LHCN-M2 (cell line): ENCODE measurements at regions not wholly inside any gene's neighbourhood (a gene's known extent, or its start where the extent isn't known, plus 50 kb on each side); places are given as distances from the start of the nearest gene placed in this dataset.
"Not testable (repeated sequence)": the region's sequence is repeated elsewhere in the genome, so short reads cannot be mapped to it uniquely, and the experiment has no call there.

Experiments
- DNase-seq: peaks from one replicate; pipeline ENCODE4 v3.0.0-alpha.2; 2012; ENCODE audit warnings: low read depth

DNA sequence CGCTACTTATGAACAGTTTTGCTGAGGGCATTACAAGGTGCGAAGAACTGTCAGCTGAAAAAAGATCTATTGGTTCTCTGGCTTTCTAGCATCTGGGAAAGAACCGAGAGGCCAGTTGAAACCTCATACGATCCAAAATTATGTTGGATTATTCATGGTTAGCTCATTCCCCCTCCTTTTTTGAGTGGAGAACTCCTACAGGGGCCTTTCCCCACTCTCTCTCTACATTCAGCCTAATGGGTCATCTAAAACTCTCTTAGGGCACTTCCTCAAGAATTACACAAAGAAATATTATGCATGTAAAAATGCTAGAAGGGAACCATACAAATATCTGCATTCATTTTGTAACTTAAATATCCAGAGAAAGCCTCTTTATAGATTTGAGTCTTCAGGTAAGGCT lies 358.2 kb downstream of the ADGRL2 start:
- DNase-seq: no peak

DNA sequence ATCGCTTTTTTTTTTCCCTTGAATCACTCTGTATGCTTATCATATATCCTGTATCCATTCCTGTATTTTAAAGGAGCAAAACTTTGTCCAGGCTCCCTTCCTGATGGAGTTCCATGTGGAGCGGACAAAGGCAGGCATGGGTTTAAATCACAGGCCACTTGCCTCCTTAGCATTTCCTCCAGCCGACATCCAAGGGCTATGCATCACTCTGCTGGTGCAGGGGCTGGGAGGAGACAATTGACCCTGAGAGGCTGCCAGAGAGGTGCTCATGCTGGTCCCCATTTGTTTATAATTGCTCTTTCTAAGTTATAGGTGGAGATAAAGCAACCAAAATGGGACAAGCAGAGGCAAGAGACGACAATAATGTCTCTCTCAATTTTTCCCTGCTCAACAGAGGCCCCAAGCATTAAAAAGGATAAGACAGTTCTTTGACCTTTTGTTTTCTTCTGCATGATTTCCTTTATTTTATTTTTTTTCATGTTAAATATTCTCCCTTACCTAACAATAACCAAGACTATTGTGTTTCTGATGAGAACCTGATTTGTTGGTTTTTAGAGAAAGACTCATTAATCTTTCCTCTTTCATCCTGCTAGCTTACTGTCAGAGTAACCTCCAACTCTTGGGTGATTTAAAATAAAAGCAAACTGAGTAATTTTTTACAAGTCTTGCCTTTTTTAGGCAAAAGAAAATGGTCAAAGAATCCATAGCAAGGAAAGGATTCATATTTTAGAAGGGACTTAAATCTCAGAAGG lies 353.7 kb downstream of the ADGRL2 start:
- no peak for DNase-seq

DNA sequence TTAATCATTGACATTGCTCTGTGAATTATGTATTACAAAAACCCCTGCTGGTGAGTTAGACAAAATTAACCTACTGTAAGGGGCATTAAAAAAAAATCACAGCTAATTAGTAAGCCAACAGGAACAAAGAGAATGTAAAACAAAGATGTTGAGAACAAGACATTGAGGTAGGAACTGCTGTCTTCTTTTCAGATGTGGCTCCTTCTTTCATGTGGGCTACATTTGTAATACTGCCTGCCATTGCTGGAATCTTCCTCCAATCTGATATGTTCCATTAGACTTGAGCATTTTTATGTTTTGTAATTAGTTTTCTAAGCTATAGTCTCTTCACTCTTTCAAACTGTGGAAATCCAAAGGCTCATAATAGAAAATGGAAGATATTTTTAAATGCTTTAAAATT lies 353.0 kb downstream of the ADGRL2 start:
- no peak for DNase-seq

DNA sequence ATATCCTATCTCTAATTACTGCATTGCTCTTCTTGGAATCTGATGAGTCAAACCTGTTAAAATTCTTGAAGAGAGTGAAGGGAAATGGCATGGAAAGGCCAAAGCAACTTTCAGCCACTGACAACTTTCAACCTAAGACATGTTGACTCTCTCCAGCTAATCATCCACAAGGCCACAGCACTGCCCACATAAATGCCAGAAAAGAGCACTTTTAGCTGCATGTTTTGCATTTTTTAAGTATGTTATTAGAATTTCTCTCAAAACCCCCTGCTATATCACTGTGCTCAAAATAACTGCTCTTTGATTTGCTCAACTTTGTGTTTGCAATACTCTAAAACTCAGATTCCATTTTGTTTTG lies 352.5 kb downstream of the ADGRL2 start:
- DNase-seq: no peak

GRCh38 chr1:82152356-82153271 lies 351.9 kb downstream of the ADGRL2 start:
- DNase-seq: no peak

DNA sequence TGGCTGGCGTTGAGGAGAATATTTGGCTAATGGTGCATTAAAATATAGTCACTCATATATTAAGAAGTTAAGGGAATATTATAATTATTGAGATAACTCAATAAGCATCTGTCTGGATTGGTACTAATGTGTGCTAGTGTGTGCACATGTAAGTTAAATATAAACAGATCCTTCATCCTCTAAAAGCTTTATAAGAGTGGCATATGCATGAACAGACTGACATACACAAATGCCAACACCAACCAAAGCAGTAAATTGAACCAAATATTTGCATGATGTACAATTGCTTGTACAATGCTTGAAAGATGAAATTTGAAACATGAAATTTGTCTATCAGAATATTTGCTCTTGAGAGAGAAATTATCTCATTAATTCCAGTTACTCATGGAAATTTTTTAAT lies 344.9 kb downstream of the ADGRL2 start:
- no peak for DNase-seq

DNA sequence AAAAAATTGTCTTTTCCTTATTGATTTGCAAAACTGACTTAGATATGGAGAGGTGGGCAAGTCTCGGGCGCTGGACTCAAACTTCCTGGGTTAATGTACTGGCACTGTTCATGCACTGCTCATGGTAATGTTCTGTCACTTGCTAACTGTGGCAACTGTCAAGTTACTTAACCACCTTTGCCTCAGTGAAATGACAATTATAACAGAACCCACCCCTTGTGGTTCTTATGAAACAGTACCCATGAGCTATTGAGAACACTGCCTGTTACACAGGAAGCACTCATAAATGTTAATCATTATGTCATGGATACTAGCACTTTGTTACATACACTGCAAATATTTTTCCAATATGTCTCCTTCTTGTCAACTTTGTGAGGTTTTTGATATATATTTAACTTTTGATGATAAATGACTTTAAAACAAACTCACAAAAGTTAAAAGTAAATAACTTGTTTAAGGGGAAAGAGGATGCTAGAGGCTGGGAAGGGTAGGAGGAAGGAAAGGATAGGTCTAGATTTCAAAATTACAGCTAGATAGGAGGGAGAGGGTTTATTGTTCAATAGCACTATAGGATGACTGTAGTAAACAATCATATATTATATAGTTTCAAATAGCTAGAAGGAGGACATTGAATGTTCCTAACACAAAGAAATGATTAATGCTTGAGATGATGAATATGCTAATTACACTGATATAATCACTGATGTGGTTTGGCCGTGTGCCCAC lies 342.5 kb downstream of the ADGRL2 start:
- DNase-seq: no peak

GRCh38 chr1:82141390-82141789 lies 340.7 kb downstream of the ADGRL2 start:
- no peak for DNase-seq

DNA sequence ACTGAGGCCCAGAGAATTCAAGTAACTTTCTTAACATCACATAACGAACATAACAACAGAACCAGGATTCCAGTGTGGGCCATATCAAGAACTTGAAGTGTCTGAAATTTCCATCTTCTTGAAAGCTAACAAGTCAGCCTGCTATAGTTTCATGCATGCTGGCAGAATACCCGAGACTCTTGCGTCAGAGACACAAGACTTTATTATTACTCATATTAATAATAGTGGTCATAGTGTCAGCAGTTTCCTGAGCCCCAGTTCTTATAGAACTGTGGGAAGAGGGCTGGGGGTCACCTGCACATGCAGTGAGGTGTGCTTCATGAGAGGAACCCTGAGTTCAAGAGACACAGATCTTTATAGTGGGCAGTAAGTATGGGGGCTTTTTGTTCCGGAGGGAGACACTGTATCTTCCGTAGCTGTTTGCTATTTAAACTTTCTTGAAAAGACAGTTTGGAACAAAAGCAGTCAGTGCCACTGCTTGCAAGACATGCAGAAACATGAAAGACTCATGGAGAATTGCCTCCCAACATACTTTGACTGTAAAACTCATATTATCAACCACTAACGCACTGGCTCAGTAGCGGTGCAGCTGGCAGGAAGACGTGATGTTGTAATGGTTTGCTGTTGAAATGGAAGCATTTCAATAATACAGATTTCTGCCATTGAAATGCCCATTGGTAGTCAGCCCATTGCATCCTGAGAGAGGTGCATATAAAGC lies 339.2 kb downstream of the ADGRL2 start:
- no peak for DNase-seq

- not testable (repeated sequence) for DNase-seq
Observed at GRCh38 chr1:82136351-82136750, 335.6 kb downstream of the ADGRL2 start.

DNA sequence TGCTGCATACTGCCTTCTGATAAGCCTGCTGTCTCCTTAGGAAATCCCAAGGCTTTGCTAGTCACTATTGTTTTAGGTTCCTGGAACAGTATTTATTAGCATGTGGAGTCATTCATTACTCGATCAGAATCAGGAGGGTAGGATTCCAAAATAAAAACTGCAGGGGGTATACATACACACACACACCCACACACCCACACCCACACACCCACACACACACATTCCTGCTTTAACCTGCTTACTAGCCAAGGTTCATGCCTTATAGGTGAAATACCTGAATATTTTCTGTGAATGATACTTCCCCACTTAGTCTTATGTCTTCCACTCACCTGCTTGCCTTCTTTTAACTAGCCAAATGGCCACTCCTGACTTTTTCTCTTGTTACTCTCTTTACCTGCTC lies 325.1 kb downstream of the ADGRL2 start:
- no peak for DNase-seq

- no peak for DNase-seq
Observed at GRCh38 chr1:82125119-82125518, 324.4 kb downstream of the ADGRL2 start.

DNA sequence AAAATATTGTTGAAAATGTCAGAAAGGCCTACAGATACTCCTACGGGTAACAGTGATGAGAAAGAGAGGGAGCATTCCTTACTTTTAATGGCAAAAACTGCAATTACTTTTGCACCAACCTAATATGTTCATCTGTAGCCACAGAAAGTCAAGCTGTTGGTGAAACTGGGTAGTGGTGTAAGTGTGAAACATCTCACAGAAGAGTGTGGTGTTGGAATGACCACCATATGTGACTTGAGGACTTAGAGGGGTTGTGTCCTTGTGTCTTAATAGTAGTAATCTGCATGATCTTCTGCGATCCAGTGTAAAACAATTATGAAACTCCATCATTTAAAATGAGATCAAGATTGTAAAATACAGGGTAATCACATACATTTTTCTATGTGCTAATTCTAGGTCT lies 320.7 kb downstream of the ADGRL2 start:
- no peak for DNase-seq

GRCh38 chr1:82116105-82116504 lies 315.4 kb downstream of the ADGRL2 start:
- no peak for DNase-seq

- no peak for DNase-seq
Observed at GRCh38 chr1:82114887-82115286, 314.2 kb downstream of the ADGRL2 start.

DNA sequence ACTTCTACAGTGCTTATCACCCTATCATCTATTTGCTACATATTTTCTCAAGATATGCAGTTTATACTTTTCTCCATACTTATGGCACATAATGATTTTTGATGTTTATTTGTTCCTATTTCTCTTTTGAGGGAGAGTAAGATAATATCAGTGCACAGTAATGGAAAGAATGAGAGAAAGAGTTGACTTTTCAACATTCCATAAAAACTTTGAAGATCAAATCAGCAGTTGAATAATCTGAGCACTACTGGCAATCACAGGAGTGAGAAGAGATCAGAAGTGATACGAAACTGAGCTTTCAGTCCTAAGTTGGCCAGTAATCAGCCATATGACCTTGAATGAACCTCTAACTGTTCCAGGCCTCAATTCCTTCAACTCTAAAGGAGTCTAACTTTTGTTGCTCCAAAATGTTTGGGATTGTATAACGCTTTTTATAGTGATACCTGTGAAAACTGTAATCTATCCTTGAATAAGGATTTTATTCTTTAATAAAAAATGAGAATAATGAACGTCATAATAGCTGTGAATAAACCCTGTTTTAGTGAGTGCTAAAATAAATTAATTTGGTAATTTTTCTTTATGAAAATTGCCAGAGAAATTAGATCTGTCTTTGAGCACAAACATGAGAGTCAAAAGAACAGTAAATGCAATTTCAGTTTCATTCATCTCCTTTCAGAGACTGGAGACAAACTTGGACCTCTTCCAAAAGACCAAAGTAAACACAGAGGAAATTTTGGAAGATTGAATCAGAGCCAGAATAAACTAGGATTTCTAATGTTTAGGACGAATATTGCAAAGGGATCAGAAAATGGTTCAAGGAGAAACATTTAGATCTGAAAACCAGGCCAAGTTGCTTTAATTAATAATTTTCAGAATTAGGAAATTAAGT lies 309.9 kb downstream of the ADGRL2 start:
- DNase-seq: no peak

DNA sequence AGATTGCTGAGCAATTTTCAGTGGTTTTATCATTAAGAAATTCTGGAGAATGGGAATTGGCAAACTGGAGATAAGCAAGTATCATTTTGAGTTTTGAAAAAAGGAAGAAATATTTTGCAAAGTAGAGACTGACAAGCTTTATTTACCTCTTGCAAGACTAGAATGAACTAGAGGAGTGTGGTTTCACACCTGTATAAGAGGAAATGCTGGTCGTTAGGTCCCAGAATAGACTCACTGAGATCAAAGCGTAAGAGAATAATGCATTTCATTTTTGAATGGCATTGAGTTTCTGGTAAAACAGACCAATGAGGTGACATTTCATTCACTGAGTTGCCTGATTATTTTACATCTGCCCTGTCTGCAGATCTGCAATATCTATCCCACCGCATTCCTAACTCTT lies 308.1 kb downstream of the ADGRL2 start:
- no peak for DNase-seq

- DNase-seq: no peak
Observed at GRCh38 chr1:82106672-82107071, 305.9 kb downstream of the ADGRL2 start.

DNA sequence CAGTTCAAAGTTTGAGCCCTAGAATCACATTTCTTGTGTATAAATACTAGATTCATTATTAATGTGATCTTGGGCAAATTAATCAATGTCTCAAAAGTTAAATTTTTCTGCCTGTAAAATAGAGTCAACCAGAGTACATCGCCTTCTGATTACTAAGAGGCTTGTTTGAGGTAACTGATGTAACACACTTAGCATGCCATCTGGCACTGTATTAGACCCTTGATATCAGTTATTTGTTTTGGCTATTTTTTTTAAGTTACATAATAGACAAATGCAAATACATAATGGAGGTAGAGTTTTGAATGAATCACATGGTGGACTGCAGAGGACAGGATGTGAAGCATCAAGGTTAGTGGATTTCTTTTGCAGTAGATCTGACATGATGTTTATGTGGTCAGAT lies 298.4 kb downstream of the ADGRL2 start:
- no peak for DNase-seq

- DNase-seq: no peak
Observed at GRCh38 chr1:82094136-82094535, 293.4 kb downstream of the ADGRL2 start.

GRCh38 chr1:82091729-82092128 lies 291.0 kb downstream of the ADGRL2 start:
- DNase-seq: peak; percentile 18
